COR-L47 (cell line): ENCODE measurements at regions not wholly inside any gene's neighbourhood (a gene's known extent, or its start where the extent isn't known, plus 50 kb on each side); places are given as distances from the start of the nearest gene placed in this dataset.
A peak's percentile ranks its signal among the peaks of the same experiment; 100 is the strongest.

Source experiments
- DNase-seq: peaks from one replicate; lab custom pipeline; 2025; lab: John Stamatoyannopoulos, UW

GRCh38 chr5:67515762-67516161, 319.2 kb upstream of the CD180 start:
- no peak for DNase-seq

- DNase-seq, result no peak
Observed at GRCh38 chr5:67515020-67515689, 318.6 kb upstream of the CD180 start.

GRCh38 chr5:67512758-67513157, 316.2 kb upstream of the CD180 start:
- no peak for DNase-seq

- no peak for DNase-seq
Observed at GRCh38 chr5:67511911-67512310, 315.3 kb upstream of the CD180 start.

- DNase-seq, result no peak
Observed at GRCh38 chr5:67510204-67510603, 313.6 kb upstream of the CD180 start.

GRCh38 chr5:67509402-67510186, 313.0 kb upstream of the CD180 start:
- DNase-seq, result no peak

GRCh38 chr5:67506241-67506640, 309.6 kb upstream of the CD180 start:
- no peak for DNase-seq

- no peak for DNase-seq
Observed at GRCh38 chr5:67502951-67503350, 306.4 kb upstream of the CD180 start.

- no peak for DNase-seq
Observed at GRCh38 chr5:67496051-67496450, 299.5 kb upstream of the CD180 start.

- no peak for DNase-seq
Observed at GRCh38 chr5:67495072-67495471, 298.5 kb upstream of the CD180 start.

GRCh38 chr5:67494186-67494855, 297.7 kb upstream of the CD180 start:
- no peak for DNase-seq

GRCh38 chr5:67493676-67494075, 297.1 kb upstream of the CD180 start:
- peak; percentile 34 for DNase-seq

- no peak for DNase-seq
Observed at GRCh38 chr5:67490543-67491321, 294.1 kb upstream of the CD180 start.

- no peak for DNase-seq
Observed at GRCh38 chr5:67488885-67489284, 292.3 kb upstream of the CD180 start.

- no peak for DNase-seq
Observed at GRCh38 chr5:67487862-67488261, 291.3 kb upstream of the CD180 start.

GRCh38 chr5:67483453-67484030, 286.9 kb upstream of the CD180 start:
- DNase-seq, result no peak

GRCh38 chr5:67481362-67481761, 284.8 kb upstream of the CD180 start:
- no peak for DNase-seq

GRCh38 chr5:67478337-67478736, 281.7 kb upstream of the CD180 start:
- no peak for DNase-seq

GRCh38 chr5:67476995-67477394, 280.4 kb upstream of the CD180 start:
- DNase-seq, result no peak

GRCh38 chr5:67476531-67476930, 279.9 kb upstream of the CD180 start:
- no peak for DNase-seq

GRCh38 chr5:67475489-67475888, 278.9 kb upstream of the CD180 start:
- no peak for DNase-seq
